Motor neuron (in vitro differentiated cells): ENCODE measurements at regions not wholly inside any gene's neighbourhood (a gene's known extent, or its start where the extent isn't known, plus 50 kb on each side); places are given as distances from the start of the nearest gene placed in this dataset.
"Not testable (repeated sequence)": the region's sequence is repeated elsewhere in the genome, so short reads cannot be mapped to it uniquely, and the experiment has no call there.

Experiments
- ATAC-seq, 8 experiments: fragments of 200-7000 bp; cut with Tn5 transposase; replicated peaks in 6 of 8; 2 replicates each; pipeline ENCODE4 v1.8.0; 2021; ENCODE audit warnings: mild to moderate bottlenecking in 8 of 8, moderate library complexity in 8 of 8
- H3K27ac ChIP-seq, 2 donors: fragments of 250-450 bp; sonication (Bioruptor Pico); 2 replicates each; pipeline ENCODE4 v1.9.0; 2021; ENCODE audit warnings: antibody characterized with exemption in 2 of 2, mild to moderate bottlenecking in 2 of 2, moderate library complexity in 1 of 2
- H3K4me1 ChIP-seq, 2 donors: fragments of 250-450 bp; sonication (Bioruptor Pico); replicated peaks in 1 of 2; 2 replicates each; pipeline ENCODE4 v1.6.1; 2021; ENCODE audit warnings: antibody characterized with exemption in 2 of 2, mild to moderate bottlenecking in 2 of 2, moderate library complexity in 1 of 2
- H3K4me3 ChIP-seq, 5 donors: fragments of 250-450 bp; sonication (Bioruptor Pico); 2 replicates each; pipeline ENCODE4 v1.9.0; 2021; ENCODE audit warnings: antibody characterized with exemption in 5 of 5, mild to moderate bottlenecking in 5 of 5, moderate library complexity in 4 of 5
- WGBS, 10 experiments: fragments of 450-650 bp; shearing (Covaris generic); methylation state at CpG; one replicate each; pipeline ENCODE4 v1.0.0; 2022; 5-methylcytosine and 5-hydroxymethylcytosine counted together
- in situ Hi-C, 9 experiments: fragments of 400-800 bp; cut with MboI; loops; one replicate each; pipeline ENCODE4 v1.15.0; 2021; ENCODE audit warnings: low sequenced_read_pairs in 9 of 9, low pct_unique_long_range_greater_than_20kb in 2 of 9; ENCODE audit not compliant: unreplicated experiment in 9 of 9

DNA sequence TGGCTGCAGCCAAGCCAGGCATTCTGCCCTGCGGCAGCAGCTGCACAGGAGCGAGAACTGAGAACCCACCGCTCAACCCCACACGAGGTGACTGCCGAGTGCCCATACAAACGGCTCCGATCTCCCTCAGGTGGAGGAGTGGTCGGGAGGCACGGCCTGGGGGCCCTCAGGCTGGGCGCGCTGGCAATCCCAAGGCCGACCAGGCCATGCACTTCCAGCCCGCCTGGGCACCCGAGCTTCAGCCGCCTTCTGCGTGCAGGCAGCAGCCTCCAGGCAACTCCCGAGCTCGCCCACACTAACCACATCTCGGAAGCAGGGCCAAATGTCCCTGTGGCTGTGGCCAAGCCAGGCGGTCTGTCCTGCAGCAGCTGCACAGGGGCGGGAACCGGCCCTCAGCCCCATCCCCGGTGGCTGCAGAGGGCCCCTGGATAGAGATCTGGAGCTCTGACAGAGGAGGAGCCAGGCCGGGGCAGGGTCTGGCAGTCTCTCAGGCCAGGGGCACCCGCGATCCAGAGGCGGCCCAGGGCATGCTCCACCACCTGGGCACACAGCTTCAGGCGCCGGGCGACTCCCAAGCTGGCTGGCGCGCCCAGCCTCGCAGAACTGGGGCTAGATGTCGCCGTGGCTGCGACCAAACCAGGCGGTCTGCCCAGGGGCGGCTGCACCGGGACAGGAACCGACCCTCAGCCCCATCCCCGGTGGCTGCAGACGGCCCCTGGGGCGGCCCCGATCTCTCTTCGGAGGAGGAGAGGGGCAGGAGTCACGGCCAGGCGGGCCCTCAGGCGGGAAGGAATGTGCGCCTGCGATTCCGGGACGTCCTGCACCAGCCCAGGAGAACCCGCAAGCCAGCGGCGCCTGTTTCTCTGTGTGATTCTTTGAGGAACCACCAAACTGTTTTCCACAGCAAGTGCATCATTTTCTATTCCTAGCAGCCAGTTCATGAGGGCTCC lies 538.0 kb downstream of the CWH43 start:
- H3K27ac ChIP-seq, H3K4me3 ChIP-seq, ATAC-seq, H3K4me1 ChIP-seq, in situ Hi-C loops: not testable (repeated sequence)
- WGBS, 10 experiments = no CpG with 5 or more reads among the region's 55 CpGs

DNA sequence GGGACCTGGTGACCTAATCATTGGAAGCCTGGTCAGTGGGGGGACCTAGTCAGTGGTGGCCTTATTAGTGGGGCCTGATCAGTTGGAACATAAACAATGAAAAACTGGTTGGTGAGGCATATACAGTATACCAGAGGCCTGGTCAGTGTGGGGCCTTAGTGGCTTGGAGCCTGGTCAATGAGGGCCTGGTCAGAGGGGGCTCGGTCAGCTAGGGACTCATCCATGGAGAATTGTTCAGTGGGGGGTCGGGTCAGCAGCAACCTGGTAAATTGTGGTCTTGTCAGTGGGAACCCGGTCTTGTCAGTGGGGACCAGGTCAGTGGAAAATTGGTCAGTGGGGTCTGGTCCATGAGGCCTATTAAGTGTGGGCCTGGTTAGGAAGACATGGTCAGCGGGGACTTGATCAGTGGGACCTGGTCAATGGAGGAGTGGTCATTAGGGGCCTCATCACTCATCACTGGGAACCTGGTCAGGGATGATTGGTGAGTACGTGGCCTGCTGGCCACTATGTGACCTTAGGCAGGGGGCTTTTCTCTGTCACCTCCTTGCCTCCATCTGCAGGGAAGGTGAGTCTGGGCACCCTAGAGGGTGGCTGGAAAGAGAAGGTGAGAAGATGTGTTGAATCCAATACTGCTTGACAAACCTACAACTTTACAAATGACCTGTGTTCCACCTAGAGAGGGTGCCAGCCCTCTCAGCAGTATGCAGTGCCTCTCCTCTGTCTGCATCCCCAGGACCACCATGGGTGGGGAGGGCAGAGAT lies 573.0 kb downstream of the CWH43 start:
- ATAC-seq, H3K4me3 ChIP-seq, H3K4me1 ChIP-seq, in situ Hi-C loops, H3K27ac ChIP-seq: not testable (repeated sequence)
- WGBS, 10 experiments = 0% methylated on average over 1 of the region's 5 CpGs; no CpG with 5 or more reads in 9 of the 10 experiments

DNA sequence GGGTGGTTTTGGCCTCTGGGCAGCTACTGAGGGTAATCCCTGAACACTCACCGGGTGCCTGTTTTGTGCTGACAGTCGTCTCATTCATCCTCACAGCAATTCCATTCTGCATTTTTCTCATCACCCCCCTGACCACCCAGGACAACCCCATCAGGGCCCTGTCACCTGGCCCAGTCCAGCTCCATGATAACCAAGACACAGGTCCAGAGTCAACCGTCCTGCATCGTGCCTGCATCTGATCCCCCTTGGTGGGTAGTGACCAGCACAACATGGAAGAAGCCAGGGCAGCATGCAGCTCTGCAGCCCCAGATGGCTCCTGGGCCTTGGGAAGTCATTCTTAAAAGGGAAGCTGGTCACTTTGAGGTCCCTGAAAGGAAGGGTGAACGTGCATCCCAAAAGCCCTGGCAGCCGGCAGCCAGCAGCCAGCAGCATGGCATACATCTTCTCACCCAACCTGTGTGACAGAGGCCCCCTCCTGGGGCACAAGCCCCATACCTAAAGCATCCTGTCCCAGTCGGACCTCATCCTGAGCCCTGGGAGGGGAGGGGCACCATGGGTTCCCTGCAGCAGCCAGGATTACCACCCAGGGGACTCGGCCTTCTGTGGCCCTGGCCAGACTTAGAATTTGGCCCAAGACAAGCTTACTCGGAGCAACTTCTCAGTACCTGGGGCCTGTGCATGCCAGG lies 574.2 kb downstream of the CWH43 start:
- H3K27ac ChIP-seq, in situ Hi-C loops, H3K4me1 ChIP-seq, H3K4me3 ChIP-seq, ATAC-seq: not testable (repeated sequence)
- no CpG with 5 or more reads among the region's 9 CpGs for WGBS, 10 experiments

DNA sequence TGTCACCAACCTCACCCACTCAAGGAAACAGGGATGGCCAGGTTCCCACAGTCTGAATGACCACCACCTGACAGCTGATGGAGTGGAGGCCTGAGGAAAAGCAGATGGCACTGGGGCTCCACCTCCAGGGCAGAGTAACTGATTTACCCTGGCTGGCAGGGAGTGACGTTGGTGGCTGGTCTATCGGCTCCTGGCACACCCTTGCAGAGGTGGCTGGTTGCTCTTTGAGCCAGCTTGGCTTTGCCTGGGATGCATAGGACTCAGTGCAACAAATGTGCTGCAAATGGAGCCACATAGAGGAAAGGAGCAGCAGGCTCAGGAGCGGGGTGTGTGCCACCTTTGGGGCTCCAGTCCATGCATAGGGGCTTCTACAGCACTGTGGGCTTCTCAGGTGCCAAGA lies 574.8 kb downstream of the CWH43 start:
- H3K4me3 ChIP-seq, in situ Hi-C loops, ATAC-seq, H3K4me1 ChIP-seq, H3K27ac ChIP-seq: not testable (repeated sequence)
- WGBS, 10 experiments = 0% methylated on average over 1 of the region's 3 CpGs; no CpG with 5 or more reads in 9 of the 10 experiments

DNA sequence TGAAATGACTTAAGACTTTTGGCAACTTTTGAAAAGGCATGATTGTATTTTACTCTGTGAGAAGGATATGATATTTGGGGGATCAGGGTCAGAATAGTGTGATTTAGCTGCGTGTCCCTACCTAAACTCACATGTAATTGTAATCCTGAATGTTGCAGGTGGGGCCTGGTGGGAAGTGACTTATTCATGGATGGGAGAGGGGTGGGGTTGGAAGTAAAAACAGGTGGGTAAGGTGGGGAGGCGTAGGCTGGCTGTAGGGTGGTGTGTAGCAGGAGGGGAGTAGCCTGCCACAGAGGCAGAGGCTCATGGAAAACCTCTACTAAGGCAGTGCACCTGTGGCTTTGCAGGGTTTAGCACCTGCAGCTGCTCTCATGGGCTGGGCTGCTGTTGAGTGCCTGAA lies 584.2 kb downstream of the CWH43 start:
- WGBS, 10 experiments = no CpG with 5 or more reads among the region's 2 CpGs

DNA sequence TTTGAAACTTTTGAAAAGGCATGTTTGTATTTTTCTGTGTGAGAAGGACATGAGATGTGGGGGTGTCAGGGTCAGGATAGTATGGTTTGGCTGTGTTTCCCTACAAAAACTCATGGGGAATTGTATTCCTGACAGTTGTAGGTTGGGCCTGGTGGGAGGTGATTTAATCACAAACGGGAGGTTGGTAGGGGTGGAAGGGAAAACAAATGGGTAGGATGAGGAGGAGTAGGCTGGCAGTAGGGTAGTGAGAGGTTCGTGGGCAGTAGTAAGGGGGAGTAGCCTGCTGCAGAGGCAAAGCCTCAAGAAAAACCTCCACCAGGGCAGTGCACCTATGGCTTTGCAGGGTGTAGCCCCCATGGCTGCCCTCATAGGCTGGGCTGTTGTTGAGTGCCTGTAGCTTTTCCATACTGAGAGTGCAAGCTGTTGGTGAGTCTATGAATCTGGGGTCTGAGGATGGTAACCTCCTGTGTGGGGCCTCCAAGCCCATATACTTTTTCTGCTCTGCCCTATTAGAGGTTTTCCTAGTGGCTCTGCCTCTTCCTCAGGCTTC lies 587.7 kb downstream of the CWH43 start:
- ATAC-seq, H3K4me1 ChIP-seq, H3K27ac ChIP-seq, in situ Hi-C loops, H3K4me3 ChIP-seq: not testable (repeated sequence)
- WGBS, 10 experiments = 0 to 34% (median 0%) methylated on average over 1 to 2 of the region's 2 CpGs; no CpG with 5 or more reads in 2 of the 10 experiments

More for the DNA sequence above, 584.2 kb downstream of the CWH43 start:
- ATAC-seq, H3K4me1 ChIP-seq, H3K4me3 ChIP-seq, in situ Hi-C loops, H3K27ac ChIP-seq: not testable (repeated sequence)

DNA sequence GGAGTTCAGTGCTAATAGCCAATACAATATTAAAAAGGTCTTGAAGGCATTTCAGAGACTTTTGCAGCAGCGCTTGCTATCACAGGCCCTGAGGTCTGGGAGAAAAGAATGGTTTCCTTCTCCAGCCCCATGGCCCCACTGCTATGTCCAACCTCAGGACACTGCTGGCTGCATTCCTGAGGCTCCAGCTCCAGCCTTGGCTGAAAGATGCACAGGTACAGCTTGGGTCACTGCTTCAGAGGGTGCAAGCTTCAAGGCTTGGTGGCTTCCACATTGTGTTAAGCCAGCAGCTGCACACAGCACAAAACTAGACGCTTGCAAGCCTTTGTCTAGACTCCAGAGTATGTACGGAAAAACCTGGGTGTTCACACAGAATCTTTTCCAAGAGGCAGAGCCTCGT lies 589.2 kb downstream of the CWH43 start:
- H3K4me3 ChIP-seq, in situ Hi-C loops, H3K4me1 ChIP-seq, H3K27ac ChIP-seq, ATAC-seq: not testable (repeated sequence)
- 0 to 40% (median 10%) methylated on average over 1 to 3 of the region's 4 CpGs; no CpG with 5 or more reads in 5 of the 10 experiments for WGBS, 10 experiments

DNA sequence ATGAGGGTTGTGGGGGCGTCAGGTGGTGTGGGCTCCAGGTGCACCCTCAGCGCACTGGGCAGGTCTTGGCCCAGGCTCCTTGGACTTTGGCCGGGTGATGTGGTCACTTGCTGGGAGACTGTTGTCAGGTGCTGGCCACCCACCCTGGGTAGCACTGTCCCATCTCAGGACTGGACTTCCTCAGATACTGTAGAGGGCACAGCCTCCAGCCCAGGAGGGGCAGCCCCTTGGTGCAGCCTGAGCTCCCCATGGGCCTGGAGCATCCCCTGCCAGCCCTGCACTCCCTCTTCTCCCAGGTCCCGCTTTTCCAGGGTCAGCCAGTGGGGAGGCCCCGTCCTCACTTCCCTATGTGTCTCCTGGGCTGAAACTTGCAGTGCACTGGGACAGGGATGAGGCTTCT lies 592.3 kb downstream of the CWH43 start:
- ATAC-seq, H3K4me1 ChIP-seq, H3K27ac ChIP-seq, in situ Hi-C loops, H3K4me3 ChIP-seq: not testable (repeated sequence)
- 20% methylated on average over 1 of the region's 5 CpGs; no CpG with 5 or more reads in 9 of the 10 experiments for WGBS, 10 experiments

DNA sequence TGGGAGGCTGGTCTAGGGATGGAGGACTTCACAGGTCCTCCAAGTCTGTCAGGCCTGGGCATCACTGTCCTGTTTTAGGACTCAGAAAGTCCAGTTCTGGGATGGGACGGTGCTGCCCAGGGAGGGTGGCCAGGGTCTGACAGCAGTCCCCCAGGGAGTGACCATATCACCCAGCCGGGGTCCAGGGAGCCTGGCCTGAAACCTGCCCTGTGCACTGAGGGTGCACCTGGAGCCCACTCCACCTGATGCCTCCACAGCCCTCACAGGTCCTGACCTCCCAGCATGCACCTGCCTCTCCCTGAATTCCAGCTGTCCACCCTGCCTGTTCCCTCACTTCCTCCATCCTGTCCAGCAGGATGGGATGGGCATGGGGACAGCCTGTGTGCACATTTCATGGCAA lies 592.8 kb downstream of the CWH43 start:
- H3K4me1 ChIP-seq, ATAC-seq, in situ Hi-C loops, H3K4me3 ChIP-seq, H3K27ac ChIP-seq: not testable (repeated sequence)
- WGBS, 10 experiments = 0% methylated on average over 1 of the region's 2 CpGs; no CpG with 5 or more reads in 9 of the 10 experiments

DNA sequence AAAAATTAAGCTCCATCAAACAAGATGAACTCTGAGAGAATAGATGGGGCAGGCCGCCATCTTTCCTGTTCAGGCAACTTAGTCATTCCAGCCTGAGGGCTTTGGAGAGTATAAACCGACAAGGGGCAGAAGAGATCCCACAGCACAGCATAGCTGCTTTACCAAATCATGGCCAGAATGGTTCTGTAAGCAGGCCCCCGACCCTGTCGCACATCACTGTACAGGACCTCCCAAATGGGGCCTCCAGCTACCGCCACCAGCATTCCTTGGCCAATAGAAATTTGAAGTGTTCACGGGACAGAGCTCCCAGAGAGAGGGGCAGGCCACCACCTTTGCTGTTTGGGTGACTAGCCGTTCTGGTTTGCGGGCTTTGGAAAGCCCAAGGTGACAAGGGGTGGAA lies 594.1 kb downstream of the CWH43 start:
- H3K4me1 ChIP-seq, in situ Hi-C loops, H3K27ac ChIP-seq, ATAC-seq, H3K4me3 ChIP-seq: not testable (repeated sequence)
- 15 to 60% methylated on average over 2 of the region's 8 CpGs; no CpG with 5 or more reads in 8 of the 10 experiments for WGBS, 10 experiments

DNA sequence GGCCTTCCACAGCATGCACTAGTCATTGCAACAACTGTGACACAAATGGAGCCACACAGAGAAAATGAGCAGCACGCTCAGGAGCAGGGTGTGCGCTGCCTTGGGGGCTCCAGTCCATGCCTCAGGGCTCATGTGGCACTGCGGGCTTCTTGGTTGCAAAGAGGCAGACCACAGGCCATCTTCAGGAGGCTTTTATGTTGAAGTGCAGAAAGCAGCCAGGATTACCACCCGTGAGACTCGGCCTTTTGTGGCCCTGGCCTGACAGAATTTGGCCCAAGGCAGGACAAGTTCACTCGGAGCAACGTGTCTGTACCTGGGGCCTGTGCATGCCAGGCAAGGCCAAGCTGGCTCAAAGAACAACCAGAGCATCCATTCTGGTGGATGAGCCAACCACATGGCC lies 602.3 kb downstream of the CWH43 start:
- ATAC-seq, in situ Hi-C loops: not testable (repeated sequence)

DNA sequence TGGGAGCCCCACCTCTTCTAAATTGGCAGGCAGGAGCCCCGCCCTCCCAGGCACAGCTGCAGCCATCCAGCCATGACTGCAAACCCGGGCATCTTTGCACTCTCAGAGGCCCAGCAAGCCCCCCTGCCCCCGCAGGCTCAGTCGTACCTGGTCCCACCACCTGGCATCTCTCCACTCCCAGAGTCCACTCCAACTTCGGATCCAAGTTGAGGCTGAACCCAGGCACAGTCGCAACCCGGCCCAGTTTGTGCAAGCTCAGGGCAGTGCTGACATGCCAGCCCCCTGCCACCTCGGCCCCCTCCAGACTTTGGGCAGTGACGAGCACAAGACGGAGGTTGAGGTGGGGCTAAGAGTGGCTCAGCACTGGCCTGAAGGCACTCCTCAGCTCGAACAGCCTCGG lies 632.4 kb downstream of the CWH43 start:
- H3K4me1 ChIP-seq, H3K27ac ChIP-seq, H3K4me3 ChIP-seq, ATAC-seq, in situ Hi-C loops: not testable (repeated sequence)
- WGBS, 10 experiments = 58% methylated on average over 3 of the region's 12 CpGs; no CpG with 5 or more reads in 9 of the 10 experiments

More for the DNA sequence above, 602.3 kb downstream of the CWH43 start:
- no CpG with 5 or more reads among the region's 7 CpGs for WGBS, 10 experiments
- H3K4me3 ChIP-seq, H3K27ac ChIP-seq, H3K4me1 ChIP-seq: not testable (repeated sequence)
